OCI-LY3 (cell line): ENCODE measurements at regions not wholly inside any gene's neighbourhood (a gene's known extent, or its start where the extent isn't known, plus 50 kb on each side); places are given as distances from the start of the nearest gene placed in this dataset.

Experiments
- H2AFZ ChIP-seq: fragments of 200-600, 300-600 bp; shearing (Covaris generic); 2 replicates; pipeline ENCODE4 v1.6.0; 2014; ENCODE audit warnings: antibody characterized with exemption, low read depth, low read length
- H3K27ac ChIP-seq: fragments of 200-600, 300-600 bp; sonication (generic); 2 replicates; pipeline ENCODE4 v1.5.1; 2014; ENCODE audit warnings: mild to moderate bottlenecking, low read length, moderate library complexity, mixed read lengths
- H3K27me3 ChIP-seq: fragments of 200-600, 300-600 bp; sonication (generic); 2 replicates; pipeline ENCODE4 v1.6.1; 2014; ENCODE audit warnings: low read depth, low read length, mixed read lengths
- H3K36me3 ChIP-seq: fragments of 200-600, 300-600 bp; sonication (generic); replicated peaks from 2 replicates; pipeline ENCODE3; 2014; ENCODE audit warnings: low read depth, low read length, mixed read lengths
- H3K4me1 ChIP-seq: fragments of 300-600, 200-600 bp; sonication (generic); 2 replicates; pipeline ENCODE4 v1.6.1; 2014; ENCODE audit warnings: low read length, mixed read lengths
- H3K4me2 ChIP-seq: fragments of 200-600, 300-600 bp; sonication (generic); 2 replicates; pipeline ENCODE4 v1.6.1; 2014; ENCODE audit warnings: low read length, mixed read lengths
- H3K4me3 ChIP-seq: fragments of 300-600, 200-600 bp; sonication (generic); 2 replicates; pipeline ENCODE4 v1.5.1; 2014; ENCODE audit warnings: antibody characterized with exemption, mild to moderate bottlenecking, low read length, moderate library complexity
- H3K79me2 ChIP-seq: fragments of 300-600, 200-600 bp; shearing (Covaris generic); 2 replicates; pipeline ENCODE4 v1.6.1; 2014; ENCODE audit warnings: mild to moderate bottlenecking, low read length, mixed read lengths
- H3K9ac ChIP-seq: fragments of 300-600, 200-600 bp; shearing (Covaris generic); 2 replicates; pipeline ENCODE4 v1.6.0; 2014; ENCODE audit warnings: mild to moderate bottlenecking, low read length, moderate library complexity
- H3K9me3 ChIP-seq: fragments of 200-600, 300-600 bp; shearing (Covaris generic); 2 replicates; pipeline ENCODE4 v1.6.1; 2014; ENCODE audit warnings: low read length, mixed read lengths; ENCODE audit not compliant: insufficient read depth
- H4K20me1 ChIP-seq: fragments of 200-600, 300-600 bp; sonication (generic); 2 replicates; pipeline ENCODE4 v1.6.1; 2016; ENCODE audit warnings: low read length, mixed read lengths; ENCODE audit not compliant: insufficient read depth
- EZH2phosphoT487 ChIP-seq: fragments of 200-600 bp; shearing (Covaris generic); IDR thresholded peaks from 2 replicates; pipeline ENCODE4 v1.6.1; 2018; ENCODE audit warnings: antibody characterized with exemption, mixed run types, low read depth
- TF ChIP-seq, protein P1 (sequence below): fragments of 200-600, 300-600 bp; sonication (generic); IDR thresholded peaks from 2 replicates; pipeline ENCODE4 v1.5.1; 2014; ENCODE audit warnings: antibody characterized with exemption, low read length, low read depth

DNA sequence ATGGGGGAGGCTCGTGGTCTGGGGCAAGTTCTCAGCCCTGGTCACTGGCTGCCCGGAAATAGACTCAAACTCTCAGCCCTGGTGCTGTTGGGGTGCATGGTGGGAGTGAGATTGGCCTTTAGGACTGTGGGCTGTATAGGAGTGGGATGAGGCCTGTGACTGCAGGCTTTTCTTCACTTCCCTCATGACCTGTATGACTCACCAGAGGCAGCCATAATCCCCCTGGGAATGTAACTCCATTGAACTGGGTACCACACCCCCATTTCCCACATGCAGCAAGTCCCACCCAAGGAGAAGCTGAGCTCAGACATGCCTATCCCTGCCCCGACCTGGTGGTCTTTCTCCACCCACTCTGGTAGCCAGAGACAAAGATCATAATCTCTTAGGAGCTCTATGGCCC, 177.7 kb upstream of the OSR1 start:
- TF ChIP-seq, protein P1, sequence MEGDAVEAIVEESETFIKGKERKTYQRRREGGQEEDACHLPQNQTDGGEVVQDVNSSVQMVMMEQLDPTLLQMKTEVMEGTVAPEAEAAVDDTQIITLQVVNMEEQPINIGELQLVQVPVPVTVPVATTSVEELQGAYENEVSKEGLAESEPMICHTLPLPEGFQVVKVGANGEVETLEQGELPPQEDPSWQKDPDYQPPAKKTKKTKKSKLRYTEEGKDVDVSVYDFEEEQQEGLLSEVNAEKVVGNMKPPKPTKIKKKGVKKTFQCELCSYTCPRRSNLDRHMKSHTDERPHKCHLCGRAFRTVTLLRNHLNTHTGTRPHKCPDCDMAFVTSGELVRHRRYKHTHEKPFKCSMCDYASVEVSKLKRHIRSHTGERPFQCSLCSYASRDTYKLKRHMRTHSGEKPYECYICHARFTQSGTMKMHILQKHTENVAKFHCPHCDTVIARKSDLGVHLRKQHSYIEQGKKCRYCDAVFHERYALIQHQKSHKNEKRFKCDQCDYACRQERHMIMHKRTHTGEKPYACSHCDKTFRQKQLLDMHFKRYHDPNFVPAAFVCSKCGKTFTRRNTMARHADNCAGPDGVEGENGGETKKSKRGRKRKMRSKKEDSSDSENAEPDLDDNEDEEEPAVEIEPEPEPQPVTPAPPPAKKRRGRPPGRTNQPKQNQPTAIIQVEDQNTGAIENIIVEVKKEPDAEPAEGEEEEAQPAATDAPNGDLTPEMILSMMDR, result no peak
- no peak for TF ChIP-seq EZH2phosphoT487
- H3K4me1 ChIP-seq, result peaks cover 41% of the 10 kb centered on the region
- no peaks in the 10 kb centered on the region; the same call in 1 of the 2 replicates for H3K27me3 ChIP-seq
- no peaks in the 10 kb centered on the region for H3K36me3 ChIP-seq
- no peak overlapping the region for H3K9ac ChIP-seq
- no peaks in the 10 kb centered on the region for H3K79me2 ChIP-seq
- H2AFZ ChIP-seq, result no peak overlapping the region
- no peak overlapping the region for H3K27ac ChIP-seq
- H3K9me3 ChIP-seq, result no peaks in the 10 kb centered on the region
- H4K20me1 ChIP-seq, result no peaks in the 10 kb centered on the region
- no peak overlapping the region for H3K4me3 ChIP-seq
- H3K4me2 ChIP-seq, result no peak overlapping the region

DNA sequence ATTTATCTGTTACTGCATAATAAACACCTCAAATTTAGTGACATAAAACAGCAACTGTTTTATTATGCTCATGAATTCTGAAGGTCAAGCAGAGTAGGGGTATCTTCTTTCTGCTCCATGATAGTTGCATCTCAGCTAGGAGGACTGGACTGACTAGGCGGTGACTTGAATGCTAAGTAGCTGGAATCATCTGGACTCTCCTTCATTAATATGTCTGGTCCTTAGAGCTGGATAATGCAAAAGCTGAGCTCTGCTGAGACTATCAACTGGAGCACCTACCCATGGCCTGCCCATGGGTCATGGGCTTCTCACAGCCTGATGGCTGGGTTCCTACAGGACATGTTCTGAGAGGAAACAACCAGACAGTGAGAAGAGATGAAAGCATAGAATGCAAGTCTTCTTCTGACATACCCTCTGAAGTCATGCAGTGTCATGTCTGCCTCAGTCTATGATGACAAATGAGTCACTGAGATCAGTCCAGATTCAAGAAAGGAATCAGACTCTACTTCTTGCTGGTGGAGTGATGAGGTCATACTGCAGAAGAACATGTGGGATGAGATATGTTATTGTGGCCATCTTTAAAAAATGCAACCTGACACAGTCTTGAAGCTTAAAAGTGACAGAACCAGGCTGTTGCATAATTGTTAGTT, 174.2 kb upstream of the OSR1 start:
- no peaks in the 10 kb centered on the region for H3K36me3 ChIP-seq
- H3K9ac ChIP-seq, result no peak overlapping the region
- H3K9me3 ChIP-seq, result no peaks in the 10 kb centered on the region
- peaks cover 7% of the 10 kb centered on the region for H3K4me1 ChIP-seq
- no peak overlapping the region for H3K27ac ChIP-seq
- H4K20me1 ChIP-seq, result no peaks in the 10 kb centered on the region
- no peak overlapping the region for H2AFZ ChIP-seq
- H3K4me3 ChIP-seq, result no peak overlapping the region
- H3K79me2 ChIP-seq, result no peaks in the 10 kb centered on the region
- no peaks in the 10 kb centered on the region; the same call in 1 of the 2 replicates for H3K27me3 ChIP-seq
- TF ChIP-seq EZH2phosphoT487, result no peak
- TF ChIP-seq, protein P1, result no peak
- no peak overlapping the region for H3K4me2 ChIP-seq

DNA sequence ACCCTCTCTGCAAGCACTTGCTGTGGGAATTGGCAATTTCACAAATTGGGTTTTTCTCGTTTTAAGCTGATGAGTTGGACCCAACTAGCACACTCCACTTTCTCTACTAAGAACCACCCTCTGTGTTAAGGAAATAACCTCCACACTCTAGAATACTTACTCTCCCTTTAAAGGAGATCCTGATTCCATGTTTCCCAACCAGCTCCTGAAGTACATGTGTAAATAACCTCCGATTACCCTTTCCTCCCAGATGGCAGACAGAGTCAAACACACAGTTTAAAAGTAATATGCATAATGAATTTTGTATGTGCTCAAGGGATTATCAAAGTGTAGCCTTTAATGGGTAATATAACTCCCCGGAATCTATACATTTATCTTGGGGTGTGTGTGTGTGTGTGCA, 171.3 kb upstream of the OSR1 start:
- no peaks in the 10 kb centered on the region for H4K20me1 ChIP-seq
- no peaks in the 10 kb centered on the region for H3K9me3 ChIP-seq

DNA sequence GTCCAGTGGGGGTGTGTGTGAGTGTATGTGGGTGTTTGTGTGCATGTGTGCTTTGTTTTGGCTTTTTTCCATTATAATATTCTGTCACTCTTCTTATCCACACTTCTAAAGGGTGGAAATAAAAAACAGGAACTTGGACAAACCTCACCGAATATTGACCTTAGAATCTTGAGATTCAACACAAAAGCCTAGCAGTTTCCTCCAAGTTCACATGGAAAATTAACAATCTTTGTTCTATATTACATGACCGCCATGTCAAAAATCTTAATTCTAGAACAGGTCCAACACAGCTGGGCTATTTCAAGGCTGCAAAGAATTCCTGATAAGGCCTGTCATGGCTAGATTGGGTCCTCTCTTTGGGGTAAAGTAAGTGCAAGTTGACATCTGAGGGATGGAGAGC, 169.3 kb upstream of the OSR1 start:
- no peak overlapping the region for H3K27ac ChIP-seq
- TF ChIP-seq, protein P1, result no peak
- TF ChIP-seq EZH2phosphoT487, result no peak
- H4K20me1 ChIP-seq, result no peaks in the 10 kb centered on the region
- H3K9ac ChIP-seq, result no peak overlapping the region
- H3K4me3 ChIP-seq, result no peak overlapping the region
- H3K36me3 ChIP-seq, result no peaks in the 10 kb centered on the region
- H3K9me3 ChIP-seq, result no peaks in the 10 kb centered on the region
- H3K4me1 ChIP-seq, result no peaks in the 10 kb centered on the region
- H2AFZ ChIP-seq, result no peak overlapping the region
- H3K27me3 ChIP-seq, result peaks cover 7% of the 10 kb centered on the region; the same call in 1 of the 2 replicates
- H3K4me2 ChIP-seq, result no peak overlapping the region
- no peaks in the 10 kb centered on the region for H3K79me2 ChIP-seq

More for the DNA sequence above, 171.3 kb upstream of the OSR1 start:
- Histone ChIP-seq H3K27ac (no peak overlapping the region), H2AFZ (no peak overlapping the region), H3K79me2 (no peaks in the 10 kb centered on the region), H3K4me1 (no peaks in the 10 kb centered on the region), H3K27me3 (peaks cover 2% of the 10 kb centered on the region; the same call in 1 of the 2 replicates), H3K4me2 (no peak overlapping the region), H3K36me3 (no peaks in the 10 kb centered on the region), H3K9ac (no peak overlapping the region), H3K4me3 (no peak overlapping the region)
- TF ChIP-seq EZH2phosphoT487, result no peak
- TF ChIP-seq, protein P1, result no peak
